ENCODE measurements at regions not wholly inside any gene's neighbourhood (a gene's known extent, or its start where the extent isn't known, plus 50 kb on each side); places are given as distances from the start of the nearest gene placed in this dataset.

- ChIA-PET CTCF (interaction anchor here (1.3 to 4.7 kb wide), 2 partner anchors 11 to 180 kb away, joined by 3 to 36 read pairs; no protein-coding TSS in a partner anchor), POLR2A (no interaction called here)
- no peak overlapping the region for H3K4me3 ChIP-seq (ENCODE audit: low read depth, low read length)
- no peak for DNase-seq (ENCODE audit: low read depth, low spot score)
- no peak for TF ChIP-seq CTCF (IDR thresholded peaks at IDR 0.05; ENCODE audit: insufficient read depth, low read length, missing control alignments)
Observed at GRCh38 chr4:138692411-138692810, 323.2 kb upstream of the NOCT start.

- ChIA-PET CTCF (interaction anchor here (1.4 to 4.7 kb wide), 3 partner anchors 9 to 182 kb away, joined by 3 to 36 read pairs (median 7); no protein-coding TSS in a partner anchor), POLR2A (no interaction called here)
- no peak overlapping the region for H3K4me3 ChIP-seq (ENCODE audit: low read depth, low read length)
- no peak for DNase-seq (ENCODE audit: low read depth, low spot score)
- TF ChIP-seq CTCF (IDR thresholded peaks at IDR 0.05; ENCODE audit: insufficient read depth, low read length, missing control alignments): no peak
Observed at GRCh38 chr4:138689593-138689992, 326.0 kb upstream of the NOCT start.

- ChIA-PET CTCF (interaction anchor here (1.5 to 4.7 kb wide), 2 partner anchors 8 to 182 kb away, joined by 7 to 36 read pairs; no protein-coding TSS in a partner anchor), POLR2A (no interaction called here)
- no peak for DNase-seq (ENCODE audit: low read depth, low spot score)
- H3K4me3 ChIP-seq (ENCODE audit: low read depth, low read length): no peak overlapping the region
- TF ChIP-seq CTCF (IDR thresholded peaks at IDR 0.05; ENCODE audit: insufficient read depth, low read length, missing control alignments): no peak
Observed at GRCh38 chr4:138689187-138689586, 326.4 kb upstream of the NOCT start.

- POLR2A ChIA-PET: no interaction called here
- no peak for TF ChIP-seq CTCF (IDR thresholded peaks at IDR 0.05; ENCODE audit: insufficient read depth, low read length, missing control alignments)
- no peak for DNase-seq (ENCODE audit: low read depth, low spot score)
- H3K4me3 ChIP-seq (ENCODE audit: low read depth, low read length): no peak overlapping the region
- CTCF ChIA-PET: interaction anchor here (0.7 to 4.7 kb wide), 4 partner anchors 8 to 227 kb away, joined by 3 to 36 read pairs (median 6); no protein-coding TSS in a partner anchor
Observed at GRCh38 chr4:138688408-138689085, 327.0 kb upstream of the NOCT start.

GRCh38 chr4:138686106-138686835 lies 329.3 kb upstream of the NOCT start:
- POLR2A ChIA-PET: no interaction called here
- TF ChIP-seq CTCF (IDR thresholded peaks at IDR 0.05; ENCODE audit: insufficient read depth, low read length, missing control alignments): no peak
- CTCF ChIA-PET: interaction anchor here (1.1 kb wide), 1 partner anchor 185 kb away, joined by 5 read pairs; no protein-coding TSS in a partner anchor

DNA sequence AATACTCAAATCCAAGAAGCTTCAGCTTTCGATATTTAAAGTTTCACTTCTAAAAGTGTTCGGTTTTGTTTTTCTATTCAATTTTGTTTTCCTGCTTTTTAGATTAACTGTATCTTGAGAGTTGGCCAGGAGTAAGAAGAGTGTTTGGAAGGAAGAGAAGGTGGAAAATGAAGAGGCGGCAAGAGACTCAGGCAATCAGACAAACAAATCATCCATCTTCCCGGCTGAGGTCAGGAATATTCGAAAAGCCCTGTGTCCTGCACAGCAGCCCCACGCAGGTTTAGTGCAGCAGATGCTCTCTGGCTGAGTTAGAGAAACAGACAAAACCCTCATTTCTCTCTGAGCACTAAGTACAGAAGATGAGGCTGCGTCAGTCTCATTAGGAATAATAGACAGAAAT lies 330.3 kb upstream of the NOCT start:
- no peak for TF ChIP-seq CTCF (IDR thresholded peaks at IDR 0.05; ENCODE audit: insufficient read depth, low read length, missing control alignments)
- no peak overlapping the region for H3K4me3 ChIP-seq (ENCODE audit: low read depth, low read length)
- ChIA-PET POLR2A (no interaction called here), CTCF (interaction anchor here (1.3 kb wide), 1 partner anchor 186 kb away, joined by 3 read pairs; no protein-coding TSS in a partner anchor)
- DNase-seq (ENCODE audit: low read depth, low spot score): no peak

More at GRCh38 chr4:138686106-138686835, 329.3 kb upstream of the NOCT start:
- H3K4me3 ChIP-seq (ENCODE audit: low read depth, low read length): no peak overlapping the region
- no peak for DNase-seq (ENCODE audit: low read depth, low spot score)

Data from AG04449 (cell line).